NCI-H526 treated with DMSO at 0.1 percent for 48 hours (cell line): ENCODE measurements at regions not wholly inside any gene's neighbourhood (a gene's known extent, or its start where the extent isn't known, plus 50 kb on each side); places are given as distances from the start of the nearest gene placed in this dataset.
"Not testable (repeated sequence)": the region's sequence is repeated elsewhere in the genome, so short reads cannot be mapped to it uniquely, and the experiment has no call there.

Experiments
- DNase-seq: peaks from one replicate; lab custom pipeline; 2025; lab: John Stamatoyannopoulos, UW

DNA sequence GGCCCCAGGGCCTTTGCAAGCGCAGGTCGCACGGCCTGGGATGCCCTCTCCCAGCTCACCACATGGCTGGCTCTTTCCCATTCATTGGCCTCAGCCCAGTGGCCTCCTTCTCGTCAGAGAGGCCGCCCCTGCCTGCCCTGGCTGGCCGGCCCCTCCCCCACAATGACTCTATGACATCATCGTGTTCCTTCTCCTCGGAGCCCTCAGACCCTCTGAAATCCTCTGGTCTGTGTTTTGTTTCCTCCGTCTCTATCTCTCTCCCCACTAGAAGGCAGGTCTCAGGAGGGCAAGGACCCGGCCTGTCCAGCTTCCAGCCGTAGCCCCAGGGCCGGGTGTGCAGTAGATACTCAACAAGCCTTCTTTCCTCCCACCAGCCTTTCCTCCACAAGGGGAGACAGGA lies 164.8 kb upstream of the FOXF1 start:
- DNase-seq = no peak

DNA sequence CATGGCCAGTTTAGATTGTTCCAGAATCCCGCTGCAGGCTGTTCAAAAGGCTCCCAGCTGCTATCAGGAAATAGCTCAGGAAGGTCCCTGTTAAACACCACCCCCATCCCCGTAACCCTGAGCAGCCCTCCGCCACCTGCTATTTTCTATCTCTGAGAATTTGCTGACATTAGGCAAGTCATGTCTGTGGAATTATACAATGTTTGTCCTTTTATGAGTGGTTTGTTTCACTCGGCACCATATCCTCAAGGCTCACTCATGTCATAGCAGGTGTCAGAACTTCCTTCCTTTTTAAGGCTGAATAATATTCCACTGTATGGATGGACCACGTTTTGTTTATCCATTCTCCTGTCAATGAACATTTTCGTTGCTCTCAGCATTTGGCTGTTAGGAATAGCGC lies 164.3 kb upstream of the FOXF1 start:
- no peak for DNase-seq

DNA sequence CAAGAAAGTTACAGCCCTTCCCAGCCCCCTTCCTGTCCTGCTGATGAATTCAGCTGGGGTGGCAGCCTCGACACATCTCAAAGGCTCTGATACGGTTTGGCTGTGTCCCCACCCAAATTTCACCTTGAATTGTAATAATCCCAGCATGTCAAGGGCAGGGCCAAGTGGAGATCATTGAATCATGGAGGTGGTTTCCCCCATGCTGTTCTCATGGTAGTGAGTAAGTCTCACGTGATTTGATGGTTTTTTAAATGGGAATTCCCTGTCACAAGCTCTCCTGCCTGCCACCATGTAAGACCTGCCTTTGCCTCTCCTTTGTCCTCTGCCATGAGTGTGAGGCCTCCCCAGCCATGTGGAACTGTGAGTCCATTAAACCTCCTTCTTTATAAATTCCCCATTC lies 163.2 kb upstream of the FOXF1 start:
- DNase-seq = no peak

DNA sequence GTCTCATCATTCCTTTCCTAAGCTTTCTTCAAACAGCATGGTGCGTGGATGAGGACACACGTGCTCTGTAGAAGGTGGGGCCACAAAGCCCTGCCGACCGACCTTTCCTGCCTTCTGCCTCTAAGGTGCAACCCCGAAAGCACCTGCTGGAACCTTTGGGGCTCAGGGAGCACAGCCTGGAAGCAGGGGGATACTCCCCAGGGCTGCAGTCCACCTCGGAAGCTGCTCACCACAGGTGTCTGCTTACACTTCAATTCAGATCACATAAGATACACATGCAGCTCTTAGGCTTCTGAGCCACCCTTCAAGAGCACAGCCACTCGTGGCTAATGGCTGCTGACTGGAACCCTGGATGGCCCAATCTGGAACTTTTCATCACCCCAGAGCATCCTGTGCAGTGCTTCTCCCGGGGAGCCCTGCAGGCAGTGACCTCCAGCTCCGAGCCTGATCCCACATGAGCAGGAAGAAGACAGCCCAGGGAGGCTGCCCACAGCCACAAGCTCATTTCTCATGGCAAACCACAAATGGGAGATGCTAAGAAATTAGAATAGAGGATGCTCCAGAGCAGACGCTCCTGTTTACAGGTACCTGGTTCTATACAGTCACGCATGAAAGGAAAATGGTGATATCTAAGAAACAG lies 162.3 kb upstream of the FOXF1 start:
- DNase-seq = no peak

DNA sequence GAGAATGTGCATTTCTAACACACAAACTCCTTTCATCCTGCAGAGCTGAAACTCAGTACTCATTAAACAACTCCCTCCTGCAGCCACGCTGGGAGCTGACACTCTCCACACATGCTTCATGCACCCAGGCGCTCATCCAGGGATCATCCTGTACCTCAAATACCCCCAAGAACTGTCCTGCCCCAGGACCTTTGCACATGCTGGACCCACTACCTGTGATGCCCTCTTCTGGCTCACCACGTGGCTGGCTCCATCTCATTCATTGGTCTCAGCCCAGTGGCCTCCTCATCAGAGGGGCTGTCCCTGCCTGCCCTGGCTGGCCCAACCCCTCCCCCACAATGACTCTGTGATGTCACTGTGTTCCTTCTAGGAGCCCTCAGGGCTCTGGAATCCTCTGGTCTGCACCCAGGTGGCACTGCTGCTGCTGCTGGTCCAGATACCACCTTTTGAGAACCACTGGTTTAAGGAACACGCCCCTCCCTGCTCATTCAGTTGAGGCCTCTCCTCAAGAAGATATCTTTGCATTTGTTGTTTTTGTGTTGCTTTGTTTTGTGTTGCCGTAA lies 160.9 kb upstream of the FOXF1 start:
- DNase-seq = no peak

DNA sequence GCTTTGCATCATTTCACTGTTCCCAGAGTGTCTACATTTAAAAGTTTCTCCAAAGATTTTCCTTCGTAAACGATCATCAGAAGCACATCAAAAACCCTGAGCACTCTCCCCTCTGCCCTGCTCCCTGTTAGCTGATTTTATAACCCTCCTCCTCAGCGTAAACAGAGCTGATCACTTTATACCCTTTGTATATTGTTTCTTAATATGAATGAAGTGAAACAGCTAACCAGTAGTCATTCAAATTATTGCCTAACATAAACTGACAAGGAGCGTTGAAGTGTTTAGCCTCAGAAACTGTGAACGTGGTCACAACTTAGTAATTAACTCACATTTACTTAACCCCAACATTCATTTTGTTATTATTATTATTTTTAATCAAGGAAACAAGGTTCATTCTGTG lies 160.0 kb upstream of the FOXF1 start:
- DNase-seq = no peak

DNA sequence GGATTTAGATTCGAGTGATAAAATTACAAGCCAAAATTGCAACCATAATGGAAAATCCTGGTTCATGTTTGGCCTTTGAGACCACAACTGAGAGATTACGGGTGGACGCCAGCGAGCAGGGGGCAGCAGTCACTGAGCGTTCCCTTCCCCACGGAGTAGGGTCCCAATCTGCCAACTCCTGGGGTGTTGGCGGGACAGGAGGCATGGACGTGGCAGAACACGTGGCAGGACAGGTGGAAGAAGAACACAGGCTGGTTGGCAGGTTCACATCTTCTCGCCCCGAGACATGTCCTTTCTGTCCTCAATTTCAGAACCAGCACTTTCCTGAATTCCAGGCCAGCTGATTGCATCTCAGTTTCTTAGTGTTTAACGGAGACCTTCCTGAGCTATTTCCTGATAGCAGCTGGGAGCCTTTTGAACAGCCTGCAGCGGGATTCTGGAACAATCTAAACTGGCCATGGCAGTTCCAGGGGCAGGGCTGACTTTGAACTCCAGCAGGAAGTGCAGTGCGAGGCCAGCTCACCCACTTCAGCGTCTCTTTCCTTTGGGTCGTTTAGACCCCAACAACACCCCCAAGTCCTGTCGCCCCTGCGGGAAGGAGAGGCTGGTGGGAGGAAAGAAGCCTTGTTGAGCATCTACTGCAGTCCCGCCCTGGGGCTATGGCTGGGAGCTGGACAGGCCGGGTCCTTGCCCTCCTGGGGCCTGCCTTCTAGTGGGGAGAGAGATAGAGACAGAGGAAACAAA lies 159.1 kb upstream of the FOXF1 start:
- DNase-seq = no peak

DNA sequence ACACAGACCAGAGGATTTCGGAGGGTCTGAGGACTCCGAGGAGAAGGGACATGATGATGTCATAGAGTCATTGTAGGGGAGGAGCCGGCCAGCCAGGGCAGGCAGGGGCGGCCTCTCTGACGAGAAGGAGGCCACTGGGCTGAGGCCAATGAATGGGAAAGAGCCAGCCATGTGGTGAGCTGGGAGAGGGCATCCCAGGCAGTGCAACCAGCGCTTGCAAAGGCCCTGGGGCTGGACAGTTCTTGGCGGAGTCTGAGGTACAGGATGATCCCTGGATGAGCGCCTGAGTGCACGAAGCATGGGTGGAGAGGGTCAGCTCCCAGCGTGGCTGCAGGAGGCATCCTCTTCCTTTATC lies 158.6 kb upstream of the FOXF1 start:
- DNase-seq = not testable (repeated sequence)

DNA sequence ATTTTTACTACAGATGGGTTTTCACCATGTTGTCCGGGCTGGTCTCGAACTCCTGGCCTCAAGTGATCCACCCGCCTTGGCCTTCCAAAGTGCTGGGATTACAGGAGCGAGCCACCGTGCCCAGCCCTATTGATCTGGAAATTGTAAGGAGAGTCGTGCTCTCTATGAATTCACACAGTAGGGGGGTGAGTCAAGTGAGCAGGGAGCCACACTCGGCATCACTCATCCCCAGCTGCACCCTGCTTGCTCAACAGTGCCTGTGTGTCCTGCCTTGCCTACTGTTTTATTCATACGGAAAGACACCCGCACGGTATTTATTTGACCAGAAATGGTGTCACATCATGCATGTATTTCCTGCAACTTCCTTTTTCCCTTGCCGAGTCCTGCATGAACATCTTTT lies 157.2 kb upstream of the FOXF1 start:
- no peak for DNase-seq

DNA sequence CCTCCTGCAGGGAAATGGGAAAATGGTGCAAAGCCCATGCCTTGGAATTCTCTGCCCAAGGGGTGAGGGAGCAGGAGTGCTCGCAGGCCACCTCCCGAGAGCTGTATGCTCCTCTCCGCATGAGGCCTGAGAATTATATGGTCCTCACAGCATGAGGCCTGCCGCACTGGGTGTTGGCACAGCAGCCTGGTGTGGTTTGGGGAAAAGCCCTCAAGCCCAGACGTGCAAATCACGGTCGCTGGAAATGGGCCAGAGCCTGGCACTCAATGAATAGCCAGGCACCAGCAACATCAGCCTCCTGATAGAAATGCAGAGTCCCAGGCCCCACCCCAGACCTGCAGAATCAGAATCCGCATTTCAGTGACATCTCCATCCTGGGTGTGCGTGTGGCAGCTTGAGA lies 156.4 kb upstream of the FOXF1 start:
- no peak for DNase-seq

DNA sequence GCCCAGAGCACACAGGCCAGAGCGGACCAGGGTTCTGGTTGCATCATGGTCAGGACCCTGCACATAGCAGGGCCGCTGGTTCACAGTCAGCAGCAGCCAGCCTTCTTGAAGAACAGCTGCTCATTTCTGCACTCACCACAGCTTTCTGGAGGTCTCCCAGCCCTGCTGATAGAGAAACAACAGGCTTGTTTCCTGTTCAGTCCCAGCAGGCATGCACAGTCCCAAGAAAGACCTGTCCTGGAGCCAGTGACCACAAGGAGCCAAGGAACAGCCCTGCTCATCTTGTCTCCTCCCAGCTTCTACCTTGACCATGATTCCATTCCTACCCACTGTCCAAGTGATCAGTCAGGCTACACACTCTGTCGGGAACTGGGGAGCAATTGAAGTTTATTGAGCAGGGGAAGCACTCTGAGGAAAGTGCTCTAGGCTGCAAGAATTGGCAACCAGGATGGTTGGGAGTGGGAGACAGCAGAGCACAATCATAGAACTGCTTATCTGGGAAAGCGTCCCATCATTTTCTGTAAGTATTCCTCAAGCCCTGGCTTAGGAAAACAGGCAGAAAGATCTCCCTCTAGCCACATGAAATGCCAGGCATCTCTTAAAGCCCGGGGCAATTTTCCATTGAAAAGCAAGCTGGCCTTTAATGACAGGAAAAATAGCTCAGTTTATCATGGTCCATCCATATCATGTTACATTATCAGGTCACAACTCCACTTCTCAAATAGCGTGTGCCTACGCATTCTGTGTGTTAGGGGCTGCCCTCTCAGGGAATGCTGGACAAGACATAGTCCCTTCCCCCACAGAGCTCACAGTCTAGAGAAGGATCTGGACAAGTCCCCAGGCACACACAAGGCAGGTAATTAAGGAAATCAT lies 155.4 kb upstream of the FOXF1 start:
- DNase-seq = no peak

DNA sequence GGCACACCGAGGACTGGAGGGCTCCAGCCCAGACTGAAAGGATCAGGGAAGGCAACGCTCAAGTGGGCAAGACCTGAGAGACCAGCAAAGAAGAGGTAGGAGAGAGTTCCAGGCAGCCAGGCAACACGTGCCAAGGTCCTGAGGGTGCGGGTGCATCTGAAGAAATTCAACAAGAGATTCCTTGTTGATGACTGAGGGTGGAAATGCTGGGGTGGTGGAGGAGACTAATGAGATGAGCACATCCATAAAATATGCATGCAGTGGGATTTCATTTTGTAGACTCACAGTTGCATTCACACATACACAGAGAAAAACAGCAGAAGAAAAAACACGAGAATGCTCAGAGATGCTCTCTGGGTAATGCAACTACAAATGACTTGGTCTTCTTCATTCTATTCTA lies 154.8 kb upstream of the FOXF1 start:
- DNase-seq = no peak

DNA sequence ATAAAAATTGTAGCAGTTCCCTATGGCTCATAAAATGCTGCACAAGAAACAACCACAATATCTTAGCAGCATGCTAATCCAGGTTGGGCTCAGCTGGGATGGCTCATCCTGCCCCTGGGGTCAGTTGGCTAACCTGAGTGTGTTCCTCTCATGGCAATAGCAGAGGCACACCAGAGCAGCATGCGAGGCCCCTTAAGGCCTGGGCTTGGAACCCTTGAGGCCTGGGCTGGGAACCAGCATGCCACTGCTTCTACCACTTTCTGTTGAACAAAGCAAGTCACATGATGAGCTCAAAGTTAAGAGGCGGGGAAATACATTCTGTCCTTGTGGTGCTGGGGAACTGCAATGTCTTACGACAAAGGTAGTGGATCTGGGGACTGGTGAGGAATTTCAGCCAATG lies 154.4 kb upstream of the FOXF1 start:
- no peak for DNase-seq

DNA sequence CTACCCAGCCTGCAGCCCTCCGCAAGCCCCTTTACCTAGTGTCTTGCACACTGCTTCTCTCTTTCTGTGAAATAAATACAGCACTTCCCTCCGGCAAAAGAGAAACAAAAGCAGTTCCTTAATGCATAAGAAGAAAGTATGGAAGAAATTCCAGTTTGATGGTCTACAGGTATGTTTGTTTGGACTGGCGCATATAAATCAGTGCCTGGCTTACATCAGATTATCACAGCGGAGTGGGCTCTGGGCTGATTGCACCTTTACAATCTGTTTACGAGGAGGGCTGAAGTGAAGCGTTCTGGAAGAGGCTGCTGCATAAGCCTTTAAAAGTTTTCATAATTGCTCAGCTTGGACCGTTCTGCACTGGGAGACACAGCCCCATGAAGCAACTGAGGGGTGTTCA lies 153.5 kb upstream of the FOXF1 start:
- no peak for DNase-seq

DNA sequence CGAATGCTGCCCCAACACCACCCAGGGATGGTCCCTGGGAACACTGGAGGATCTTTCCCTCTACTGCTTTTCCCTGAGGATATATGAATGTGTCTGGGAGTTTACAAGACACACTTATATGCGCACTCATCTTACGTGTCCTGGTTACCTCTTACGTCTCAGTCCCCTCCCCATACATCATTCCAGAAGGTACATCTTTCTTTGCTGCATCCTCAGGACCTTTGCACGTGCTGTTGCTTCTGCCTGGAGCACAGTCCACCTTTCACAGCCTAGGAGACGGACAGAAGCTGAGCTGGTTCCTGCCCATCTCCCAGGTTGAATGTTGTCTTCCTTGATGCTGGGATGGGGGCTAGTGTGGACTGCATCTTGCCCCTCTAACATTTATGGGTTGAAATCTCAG lies 153.0 kb upstream of the FOXF1 start:
- DNase-seq = no peak

DNA sequence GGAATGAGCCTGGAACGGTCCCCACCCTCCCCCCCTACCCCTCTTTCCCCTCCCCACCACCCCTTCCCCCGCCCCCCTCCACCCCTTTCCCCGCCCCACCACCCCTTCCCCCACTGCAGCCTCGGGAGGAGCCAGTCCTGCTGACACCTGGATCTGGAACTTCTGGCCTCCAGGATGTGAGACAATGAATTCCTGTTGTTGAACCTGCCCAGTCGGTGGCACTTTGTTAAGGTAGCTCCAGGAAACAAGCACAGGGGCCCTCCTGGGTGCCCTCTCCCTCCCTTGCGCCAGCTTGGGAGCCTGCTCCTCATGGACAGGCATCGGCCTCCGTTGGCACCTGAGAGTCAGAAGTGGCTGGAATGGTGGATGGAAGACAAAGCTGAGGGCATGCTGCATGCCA lies 152.4 kb upstream of the FOXF1 start:
- no peak for DNase-seq

DNA sequence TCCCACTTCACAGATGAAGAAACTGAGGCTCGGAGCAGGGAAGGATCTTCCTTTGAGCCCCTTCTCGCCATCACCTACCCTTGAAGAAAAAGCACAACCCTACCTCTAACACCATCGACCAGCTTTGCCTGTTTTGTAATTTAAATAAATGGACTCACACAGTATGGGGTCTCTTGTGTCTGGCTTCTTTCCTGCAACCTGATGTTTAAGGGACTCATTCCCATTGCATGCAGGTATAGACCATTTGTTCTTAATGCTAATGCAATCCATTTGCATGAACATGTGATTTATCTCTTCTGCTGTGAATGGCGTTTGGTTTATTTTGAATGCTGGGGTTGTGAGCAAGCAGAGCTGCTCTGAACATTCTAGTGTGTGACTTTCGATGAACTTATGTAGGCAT lies 150.8 kb upstream of the FOXF1 start:
- no peak for DNase-seq

DNA sequence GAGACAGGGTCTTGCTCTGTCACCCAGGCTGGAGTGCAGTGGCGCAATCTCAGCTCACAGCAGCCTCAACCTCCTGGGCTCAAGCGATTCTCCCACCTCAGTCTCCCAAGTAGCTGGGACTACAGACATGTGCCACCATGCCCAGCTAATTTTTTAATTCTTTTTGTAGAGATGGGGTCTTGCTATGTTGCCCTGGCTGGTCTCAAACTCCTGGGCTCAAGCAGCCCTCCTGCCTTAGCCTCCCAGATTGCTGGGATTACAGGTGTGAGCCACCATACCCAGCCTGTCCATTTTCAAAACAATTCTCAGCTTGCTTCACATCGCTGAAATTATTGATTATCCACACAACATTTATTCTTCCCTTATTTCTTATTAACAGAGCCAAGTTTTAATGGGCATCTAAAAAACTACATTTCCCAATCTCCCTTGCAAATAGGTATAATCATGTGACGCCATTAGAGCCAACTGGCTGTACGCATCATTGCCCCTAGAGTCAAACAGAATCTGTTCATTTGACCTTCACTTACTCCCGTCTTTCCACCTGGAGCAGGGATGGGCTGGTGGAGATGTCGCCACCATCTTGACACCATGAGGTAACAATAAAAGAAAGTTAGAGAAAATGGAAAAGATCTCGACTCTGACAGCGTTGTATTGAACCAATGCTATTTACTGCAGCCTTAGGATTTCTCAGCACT lies 148.0 kb upstream of the FOXF1 start:
- DNase-seq = no peak

DNA sequence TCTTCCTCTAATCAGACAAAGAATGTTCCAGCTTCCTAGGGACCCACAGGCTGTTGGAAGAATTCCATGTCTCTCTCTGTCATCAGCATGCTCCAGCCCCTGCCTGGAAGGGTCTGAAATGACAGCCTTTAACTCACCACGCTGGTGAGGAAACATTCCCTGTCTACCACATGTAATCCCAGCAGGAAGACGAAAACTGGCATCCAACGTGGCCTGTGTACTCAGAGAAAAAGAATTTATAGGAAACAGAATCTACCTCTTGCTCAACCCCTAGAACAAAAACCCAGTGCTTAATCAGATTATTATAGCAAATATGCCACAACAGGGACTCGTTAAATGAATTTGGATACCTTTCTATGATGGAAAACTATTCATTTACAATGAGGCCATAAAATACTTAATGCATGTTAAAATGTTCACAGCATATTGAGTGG lies 147.3 kb upstream of the FOXF1 start:
- DNase-seq = no peak

DNA sequence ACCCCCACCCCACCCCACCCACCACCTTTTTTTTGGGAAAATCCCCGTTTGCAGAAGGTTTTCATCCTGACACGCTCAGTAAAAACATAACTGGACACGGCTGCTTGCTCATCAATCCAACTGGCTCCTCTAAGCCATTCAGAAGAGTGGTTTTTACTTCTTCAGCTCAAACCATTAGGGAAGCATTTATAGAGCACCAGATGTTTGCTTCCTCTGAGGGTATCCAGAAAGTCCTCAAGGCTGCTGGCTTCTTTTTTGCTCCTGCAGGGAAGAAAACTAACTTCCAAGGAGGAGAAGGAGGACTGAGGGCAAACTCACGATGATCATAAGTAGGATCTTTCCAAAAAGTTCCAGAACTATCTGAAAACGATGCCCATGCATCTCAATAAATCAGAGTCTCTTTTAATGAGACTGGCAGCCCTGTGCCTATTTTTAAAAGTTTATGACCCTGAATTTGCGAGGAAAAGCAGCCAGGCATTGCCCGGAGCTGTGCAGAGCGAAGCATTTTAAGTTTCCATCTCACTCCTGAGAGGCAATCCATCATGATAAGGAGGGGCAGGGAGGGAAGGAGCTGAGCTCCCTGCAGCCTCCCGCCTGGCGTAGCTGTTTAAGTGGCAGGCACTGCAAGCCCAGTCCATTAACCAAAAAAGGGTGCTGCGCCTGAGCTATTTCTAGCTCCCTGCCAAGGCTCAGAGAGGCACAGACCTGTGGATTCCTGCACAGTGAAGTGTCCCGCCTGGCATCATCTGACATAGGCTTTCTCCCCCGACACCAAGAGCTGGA lies 146.3 kb upstream of the FOXF1 start:
- no peak for DNase-seq

DNA sequence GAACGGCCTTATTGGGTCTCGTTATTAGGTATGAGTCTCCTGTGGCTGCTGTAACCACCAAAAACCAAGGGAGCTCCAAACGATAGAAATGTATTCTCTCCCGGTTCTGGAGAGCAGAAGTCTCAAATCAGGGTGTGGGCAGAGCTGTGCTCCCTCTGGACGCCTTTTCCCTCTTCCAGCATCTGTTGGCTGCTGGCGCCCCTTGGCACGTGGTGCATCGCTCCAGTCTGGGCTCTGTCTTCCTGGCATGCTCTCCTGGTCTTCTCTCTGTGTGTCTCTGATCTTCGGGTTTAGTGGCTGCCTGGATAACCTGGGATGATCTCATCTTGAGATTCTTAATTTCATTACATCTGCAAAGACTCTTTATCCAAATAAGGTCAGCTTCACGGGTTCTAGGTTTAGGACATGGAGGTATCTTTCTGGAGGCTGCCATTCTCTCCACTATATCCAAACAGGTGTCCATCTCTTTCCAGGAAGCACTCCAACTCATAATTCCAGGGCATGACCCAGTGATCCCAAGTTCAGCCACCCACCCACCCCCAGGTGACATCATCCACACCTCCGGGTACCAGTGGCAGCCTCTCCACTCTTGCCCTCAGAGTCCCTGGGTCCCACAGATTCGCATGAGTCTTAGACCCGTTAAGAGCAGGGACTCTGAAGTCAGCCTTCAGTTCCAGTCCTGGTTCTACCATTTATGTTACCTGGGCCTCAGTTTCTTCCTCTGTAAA lies 145.5 kb upstream of the FOXF1 start:
- no peak for DNase-seq
